Lower leg skin (tissue), 3 donors: ENCODE measurements at regions not wholly inside any gene's neighbourhood (a gene's known extent, or its start where the extent isn't known, plus 50 kb on each side); places are given as distances from the start of the nearest gene placed in this dataset.

Experiments used
- POLR2A ChIP-seq, 2 donors: fragments of 450-650 bp; IDR thresholded peaks; one replicate each; pipeline ENCODE4 v1.6.1; 2016 to 2017; ENCODE audit warnings: antibody characterized with exemption in 2 of 2, mild to moderate bottlenecking in 1 of 2, moderate library complexity in 1 of 2
- TF ChIP-seq, protein P1 (sequence below), 3 donors: fragments of 450-650 bp; IDR thresholded peaks; one replicate each; pipeline ENCODE4 v1.5.1; 2016; ENCODE audit warnings: antibody characterized with exemption in 3 of 3, mild to moderate bottlenecking in 3 of 3, moderate library complexity in 2 of 3

GRCh38 chr5:165477546-165477945, 1972.1 kb downstream of the MAT2B start:
- TF ChIP-seq, protein P1, sequence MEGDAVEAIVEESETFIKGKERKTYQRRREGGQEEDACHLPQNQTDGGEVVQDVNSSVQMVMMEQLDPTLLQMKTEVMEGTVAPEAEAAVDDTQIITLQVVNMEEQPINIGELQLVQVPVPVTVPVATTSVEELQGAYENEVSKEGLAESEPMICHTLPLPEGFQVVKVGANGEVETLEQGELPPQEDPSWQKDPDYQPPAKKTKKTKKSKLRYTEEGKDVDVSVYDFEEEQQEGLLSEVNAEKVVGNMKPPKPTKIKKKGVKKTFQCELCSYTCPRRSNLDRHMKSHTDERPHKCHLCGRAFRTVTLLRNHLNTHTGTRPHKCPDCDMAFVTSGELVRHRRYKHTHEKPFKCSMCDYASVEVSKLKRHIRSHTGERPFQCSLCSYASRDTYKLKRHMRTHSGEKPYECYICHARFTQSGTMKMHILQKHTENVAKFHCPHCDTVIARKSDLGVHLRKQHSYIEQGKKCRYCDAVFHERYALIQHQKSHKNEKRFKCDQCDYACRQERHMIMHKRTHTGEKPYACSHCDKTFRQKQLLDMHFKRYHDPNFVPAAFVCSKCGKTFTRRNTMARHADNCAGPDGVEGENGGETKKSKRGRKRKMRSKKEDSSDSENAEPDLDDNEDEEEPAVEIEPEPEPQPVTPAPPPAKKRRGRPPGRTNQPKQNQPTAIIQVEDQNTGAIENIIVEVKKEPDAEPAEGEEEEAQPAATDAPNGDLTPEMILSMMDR (IDR thresholded peaks at IDR 0.05): no peak
- no peak for TF ChIP-seq POLR2A (IDR thresholded peaks at IDR 0.05)
